Left kidney (tissue), 1 donor: ENCODE measurements at regions not wholly inside any gene's neighbourhood (a gene's known extent, or its start where the extent isn't known, plus 50 kb on each side); places are given as distances from the start of the nearest gene placed in this dataset.

Source experiments
- DNase-seq: peaks from one replicate; pipeline ENCODE4 v3.0.0-alpha.2; 2013

GRCh38 chr10:117673230-117674010, 130.9 kb downstream of the EMX2 start:
- DNase-seq: no peak

GRCh38 chr10:117674201-117674600, 131.7 kb downstream of the EMX2 start:
- DNase-seq: no peak

- DNase-seq: no peak
These were observed 132.1 kb downstream of the EMX2 start for GRCh38 chr10:117674646-117675045.

- no peak for DNase-seq
These were observed 133.0 kb downstream of the EMX2 start for GRCh38 chr10:117675514-117676055.

GRCh38 chr10:117677239-117677638, 134.7 kb downstream of the EMX2 start:
- no peak for DNase-seq

GRCh38 chr10:117677890-117678500, 135.4 kb downstream of the EMX2 start:
- DNase-seq: no peak

GRCh38 chr10:117680601-117681000, 138.1 kb downstream of the EMX2 start:
- DNase-seq: no peak

GRCh38 chr10:117681104-117681503, 138.6 kb downstream of the EMX2 start:
- no peak for DNase-seq

- DNase-seq: no peak
These were observed 141.6 kb downstream of the EMX2 start for GRCh38 chr10:117684046-117684610.

GRCh38 chr10:117684672-117685211, 142.2 kb downstream of the EMX2 start:
- no peak for DNase-seq

- DNase-seq: no peak
These were observed 142.9 kb downstream of the EMX2 start for GRCh38 chr10:117685431-117685830.

GRCh38 chr10:117686606-117687005, 144.1 kb downstream of the EMX2 start:
- no peak for DNase-seq

GRCh38 chr10:117688358-117688757, 145.8 kb downstream of the EMX2 start:
- DNase-seq: no peak

GRCh38 chr10:117689566-117689965, 147.0 kb downstream of the EMX2 start:
- DNase-seq: no peak

- no peak for DNase-seq
These were observed 147.8 kb downstream of the EMX2 start for GRCh38 chr10:117690359-117690758.

GRCh38 chr10:117694190-117694589, 151.6 kb downstream of the EMX2 start:
- no peak for DNase-seq

- DNase-seq: no peak
These were observed 154.9 kb downstream of the EMX2 start for GRCh38 chr10:117697402-117697801.

GRCh38 chr10:117698809-117699208, 156.3 kb downstream of the EMX2 start:
- DNase-seq: no peak

- no peak for DNase-seq
These were observed 157.0 kb downstream of the EMX2 start for GRCh38 chr10:117699436-117700075.

GRCh38 chr10:117710181-117710798, 167.7 kb downstream of the EMX2 start:
- DNase-seq: no peak

GRCh38 chr10:117716889-117717288, 174.3 kb downstream of the EMX2 start:
- no peak for DNase-seq
